ENCODE measurements at regions not wholly inside any gene's neighbourhood (a gene's known extent, or its start where the extent isn't known, plus 50 kb on each side); places are given as distances from the start of the nearest gene placed in this dataset.

DNA sequence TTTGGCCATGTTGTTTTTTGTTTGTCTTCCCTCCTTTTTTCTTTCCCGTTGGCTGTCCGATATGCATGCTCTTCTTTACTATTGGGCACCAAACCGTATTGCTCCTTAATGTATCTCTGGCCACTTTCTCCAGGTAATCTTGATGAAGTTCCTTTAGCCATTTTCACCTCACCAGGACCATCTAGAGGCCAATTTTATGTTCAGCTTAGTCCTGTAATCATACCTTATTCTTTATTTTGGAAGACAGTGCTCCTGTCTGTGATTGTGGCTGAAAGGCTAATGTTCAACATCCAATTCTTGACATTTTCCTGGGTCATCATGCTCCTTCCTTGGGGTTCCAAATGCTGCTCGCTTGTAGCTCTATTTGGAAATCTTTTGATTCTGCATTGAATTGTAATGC is 169.5 kb downstream of the S1PR1 start:
- no peaks in the 10 kb centered on the region for H3K36me3 ChIP-seq
- TF ChIP-seq, protein P1, sequence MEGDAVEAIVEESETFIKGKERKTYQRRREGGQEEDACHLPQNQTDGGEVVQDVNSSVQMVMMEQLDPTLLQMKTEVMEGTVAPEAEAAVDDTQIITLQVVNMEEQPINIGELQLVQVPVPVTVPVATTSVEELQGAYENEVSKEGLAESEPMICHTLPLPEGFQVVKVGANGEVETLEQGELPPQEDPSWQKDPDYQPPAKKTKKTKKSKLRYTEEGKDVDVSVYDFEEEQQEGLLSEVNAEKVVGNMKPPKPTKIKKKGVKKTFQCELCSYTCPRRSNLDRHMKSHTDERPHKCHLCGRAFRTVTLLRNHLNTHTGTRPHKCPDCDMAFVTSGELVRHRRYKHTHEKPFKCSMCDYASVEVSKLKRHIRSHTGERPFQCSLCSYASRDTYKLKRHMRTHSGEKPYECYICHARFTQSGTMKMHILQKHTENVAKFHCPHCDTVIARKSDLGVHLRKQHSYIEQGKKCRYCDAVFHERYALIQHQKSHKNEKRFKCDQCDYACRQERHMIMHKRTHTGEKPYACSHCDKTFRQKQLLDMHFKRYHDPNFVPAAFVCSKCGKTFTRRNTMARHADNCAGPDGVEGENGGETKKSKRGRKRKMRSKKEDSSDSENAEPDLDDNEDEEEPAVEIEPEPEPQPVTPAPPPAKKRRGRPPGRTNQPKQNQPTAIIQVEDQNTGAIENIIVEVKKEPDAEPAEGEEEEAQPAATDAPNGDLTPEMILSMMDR (IDR thresholded peaks at IDR 0.05; ENCODE audit: low read depth, low read length) = no peak
- H3K9me3 ChIP-seq (ENCODE audit: severe bottlenecking) = no peaks in the 10 kb centered on the region
- H3K4me3 ChIP-seq (ENCODE audit: low read depth, low read length) = no peak overlapping the region
- no peak overlapping the region for H3K27ac ChIP-seq
- no peak for DNase-seq
- H3K27me3 ChIP-seq (ENCODE audit: insufficient read depth, low read depth, severe bottlenecking) = peaks cover 22% of the 10 kb centered on the region

DNA sequence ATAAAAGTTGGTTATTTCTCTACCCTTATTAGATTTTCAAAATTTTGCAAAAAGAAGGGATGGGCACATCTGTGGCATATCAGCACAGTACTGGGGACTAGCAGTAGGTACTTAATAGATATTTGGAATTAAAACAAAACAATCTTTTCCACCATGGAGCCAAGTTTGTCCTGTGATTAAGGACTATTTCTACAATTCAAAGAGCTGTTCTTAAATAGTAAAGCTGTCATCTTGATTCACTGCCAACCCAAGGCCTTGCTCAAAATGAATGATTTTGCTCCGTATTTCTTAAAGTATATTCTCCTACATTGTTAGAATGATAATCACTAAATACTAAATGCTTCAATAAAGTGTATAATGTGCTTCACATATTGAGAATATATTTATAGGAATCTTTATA is 169.9 kb downstream of the S1PR1 start:
- no peak for DNase-seq
- Histone ChIP-seq H3K9me3 (ENCODE audit: severe bottlenecking) (no peaks in the 10 kb centered on the region), H3K27ac (no peak overlapping the region), H3K27me3 (ENCODE audit: insufficient read depth, low read depth, severe bottlenecking) (peaks cover 24% of the 10 kb centered on the region), H3K36me3 (no peaks in the 10 kb centered on the region), H3K4me3 (ENCODE audit: low read depth, low read length) (no peak overlapping the region)
- TF ChIP-seq, protein P1 (IDR thresholded peaks at IDR 0.05; ENCODE audit: low read depth, low read length) = no peak

DNA sequence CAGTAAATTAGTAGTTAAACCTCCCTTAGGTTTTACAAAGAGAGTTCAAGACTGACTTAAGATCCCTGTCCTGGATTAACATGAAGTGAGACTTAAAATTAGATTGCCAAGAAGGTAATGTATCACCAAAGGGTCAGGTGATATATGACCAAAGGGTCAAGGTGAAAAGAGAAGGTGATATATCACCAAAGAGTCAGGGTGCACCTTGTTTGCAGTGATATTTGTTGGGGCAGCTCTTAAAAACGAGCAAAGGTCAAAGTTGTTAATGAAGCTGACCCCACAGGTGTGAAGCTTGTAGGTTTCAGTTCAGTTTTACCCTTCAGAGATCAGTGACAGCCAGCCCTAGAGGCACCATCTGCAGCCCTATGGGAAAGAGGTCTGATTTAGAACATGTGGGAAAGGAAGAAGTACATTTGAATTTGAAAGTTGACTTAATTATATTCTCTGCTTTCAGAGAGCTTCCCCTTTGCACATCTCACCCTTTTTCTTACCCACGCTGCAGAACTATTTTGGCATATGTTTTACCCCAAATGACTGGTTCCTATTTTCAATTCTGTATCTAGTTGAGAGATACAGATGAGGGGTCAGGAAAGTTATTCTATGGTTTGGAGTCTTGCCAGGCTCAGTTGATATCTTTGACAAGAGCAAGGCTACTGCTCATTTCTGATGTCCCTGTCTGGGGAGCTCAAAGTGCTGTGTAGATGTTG is 170.8 kb downstream of the S1PR1 start:
- H3K27me3 ChIP-seq (ENCODE audit: insufficient read depth, low read depth, severe bottlenecking) = peaks cover 24% of the 10 kb centered on the region
- no peak overlapping the region for H3K4me3 ChIP-seq (ENCODE audit: low read depth, low read length)

DNA sequence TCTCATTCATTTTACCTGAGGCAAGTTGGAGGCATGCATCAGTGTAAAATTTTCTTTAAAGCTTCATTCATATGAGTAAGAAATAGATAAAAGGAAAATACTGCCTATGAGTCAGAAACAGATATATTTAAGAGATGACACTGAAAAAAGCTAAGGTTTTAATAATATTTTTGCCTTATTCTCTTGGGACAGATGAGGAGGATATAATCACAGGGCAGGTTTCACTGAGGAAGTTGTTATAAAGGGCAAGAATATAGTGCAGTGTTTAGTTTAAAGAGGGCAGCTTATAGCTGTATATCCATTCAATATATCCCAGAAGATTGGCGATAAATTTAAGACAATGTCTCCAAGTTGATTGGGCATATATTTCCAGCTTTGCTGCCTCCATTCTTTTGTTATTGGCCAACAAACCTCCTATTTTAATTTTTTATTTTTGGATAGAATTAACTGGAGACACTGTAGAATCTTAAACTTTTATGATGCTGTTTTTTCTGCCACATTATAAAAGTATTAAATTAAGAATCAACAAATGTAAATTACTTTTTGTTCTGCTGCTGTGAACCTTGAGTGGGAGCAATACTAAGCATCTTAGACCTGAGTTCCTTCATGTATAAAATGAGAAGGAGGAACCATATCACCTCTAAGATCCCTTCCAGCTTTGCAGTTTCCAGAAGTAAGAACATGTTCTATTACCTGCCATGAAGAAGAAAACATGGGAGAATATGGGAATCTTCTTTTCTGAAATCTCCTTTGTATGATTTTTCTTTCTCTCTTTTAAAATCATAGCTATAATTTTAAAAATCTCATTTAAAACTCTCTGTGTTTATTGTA is 171.6 kb downstream of the S1PR1 start:
- Histone ChIP-seq H3K36me3 (no peaks in the 10 kb centered on the region), H3K9me3 (ENCODE audit: severe bottlenecking) (no peaks in the 10 kb centered on the region), H3K27me3 (ENCODE audit: insufficient read depth, low read depth, severe bottlenecking) (peaks cover 28% of the 10 kb centered on the region), H3K4me3 (ENCODE audit: low read depth, low read length) (no peak overlapping the region), H3K27ac (no peak overlapping the region)
- no peak for DNase-seq
- TF ChIP-seq, protein P1 (IDR thresholded peaks at IDR 0.05; ENCODE audit: low read depth, low read length) = no peak

More for the DNA sequence above, 170.8 kb downstream of the S1PR1 start:
- DNase-seq = no peak
- H3K36me3 ChIP-seq = no peaks in the 10 kb centered on the region
- no peak overlapping the region for H3K27ac ChIP-seq
- TF ChIP-seq, protein P1 (IDR thresholded peaks at IDR 0.05; ENCODE audit: low read depth, low read length) = no peak
- no peaks in the 10 kb centered on the region for H3K9me3 ChIP-seq (ENCODE audit: severe bottlenecking)

DNA sequence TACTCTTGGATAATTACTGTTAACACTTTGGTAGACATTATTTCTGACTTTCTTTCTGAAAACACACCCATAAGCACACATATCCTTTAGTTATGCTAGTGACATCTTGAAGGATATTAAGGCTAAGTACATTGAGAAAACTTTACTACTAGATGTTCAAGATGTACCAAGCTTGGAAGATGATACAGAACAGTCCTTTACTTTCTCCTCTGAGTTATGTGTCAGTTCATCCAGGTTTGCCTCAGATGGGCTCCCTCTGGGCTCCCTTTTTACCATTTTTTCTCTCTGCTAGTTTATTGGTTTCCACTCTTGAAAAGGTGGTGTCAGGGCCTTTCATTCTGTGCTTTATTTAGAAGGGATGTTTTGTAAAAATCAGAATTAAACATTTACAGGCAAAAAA is 172.3 kb downstream of the S1PR1 start:
- DNase-seq = no peak
- H3K4me3 ChIP-seq (ENCODE audit: low read depth, low read length) = no peak overlapping the region

More for the DNA sequence above, 172.3 kb downstream of the S1PR1 start:
- TF ChIP-seq, protein P1 (IDR thresholded peaks at IDR 0.05; ENCODE audit: low read depth, low read length) = no peak
- Histone ChIP-seq H3K27ac (no peak overlapping the region), H3K9me3 (ENCODE audit: severe bottlenecking) (no peaks in the 10 kb centered on the region), H3K36me3 (no peaks in the 10 kb centered on the region), H3K27me3 (ENCODE audit: insufficient read depth, low read depth, severe bottlenecking) (peaks cover 25% of the 10 kb centered on the region)
